DMS114 treated with DMSO at 0.1 percent for 48 hours (cell line): ENCODE measurements at regions not wholly inside any gene's neighbourhood (a gene's known extent, or its start where the extent isn't known, plus 50 kb on each side); places are given as distances from the start of the nearest gene placed in this dataset.
A peak's percentile ranks its signal among the peaks of the same experiment; 100 is the strongest.
"Not testable (repeated sequence)": the region's sequence is repeated elsewhere in the genome, so short reads cannot be mapped to it uniquely, and the experiment has no call there.

Experiments
- DNase-seq: peaks from one replicate; lab custom pipeline; 2025; ENCODE audit not compliant: unreplicated experiment; lab: John Stamatoyannopoulos, UW

- no peak for DNase-seq
These were observed 1162.8 kb upstream of the PCDH20 start for GRCh38 chr13:62578402-62578801.

- DNase-seq = no peak
These were observed 1149.1 kb upstream of the PCDH20 start for GRCh38 chr13:62564770-62565169.

GRCh38 chr13:62563251-62563650, 1147.6 kb upstream of the PCDH20 start:
- no peak for DNase-seq

GRCh38 chr13:62556978-62557377, 1141.3 kb upstream of the PCDH20 start:
- DNase-seq = no peak

GRCh38 chr13:62551588-62551987, 1135.9 kb upstream of the PCDH20 start:
- DNase-seq = no peak

GRCh38 chr13:62544928-62545327, 1129.3 kb upstream of the PCDH20 start:
- DNase-seq = no peak

- DNase-seq = no peak
These were observed 1121.9 kb upstream of the PCDH20 start for GRCh38 chr13:62537593-62537992.

GRCh38 chr13:62525652-62526051, 1110.0 kb upstream of the PCDH20 start:
- DNase-seq = no peak

GRCh38 chr13:62524498-62524897, 1108.8 kb upstream of the PCDH20 start:
- DNase-seq = no peak

- no peak for DNase-seq
These were observed 1108.4 kb upstream of the PCDH20 start for GRCh38 chr13:62524061-62524460.

GRCh38 chr13:62512194-62513141, 1096.8 kb upstream of the PCDH20 start:
- DNase-seq = peak; percentile 15

- DNase-seq = no peak
These were observed 1095.4 kb upstream of the PCDH20 start for GRCh38 chr13:62510906-62511655.

GRCh38 chr13:62502588-62502987, 1086.9 kb upstream of the PCDH20 start:
- DNase-seq = no peak

- DNase-seq = no peak
These were observed 1074.1 kb upstream of the PCDH20 start for GRCh38 chr13:62489731-62490130.

- no peak for DNase-seq
These were observed 1068.1 kb upstream of the PCDH20 start for GRCh38 chr13:62483774-62484173.

- DNase-seq = no peak
These were observed 1066.7 kb upstream of the PCDH20 start for GRCh38 chr13:62482351-62482750.

- no peak for DNase-seq
These were observed 1058.2 kb upstream of the PCDH20 start for GRCh38 chr13:62473944-62474237.

- DNase-seq = no peak
These were observed 1057.7 kb upstream of the PCDH20 start for GRCh38 chr13:62473190-62473943.

- DNase-seq = no peak
These were observed 1038.1 kb upstream of the PCDH20 start for GRCh38 chr13:62453761-62454160.

- no peak for DNase-seq
These were observed 1035.1 kb upstream of the PCDH20 start for GRCh38 chr13:62450759-62451158.

GRCh38 chr13:62447771-62448382, 1032.2 kb upstream of the PCDH20 start:
- not testable (repeated sequence) for DNase-seq
